ENCODE measurements at regions not wholly inside any gene's neighbourhood (a gene's known extent, or its start where the extent isn't known, plus 50 kb on each side); places are given as distances from the start of the nearest gene placed in this dataset.

DNA sequence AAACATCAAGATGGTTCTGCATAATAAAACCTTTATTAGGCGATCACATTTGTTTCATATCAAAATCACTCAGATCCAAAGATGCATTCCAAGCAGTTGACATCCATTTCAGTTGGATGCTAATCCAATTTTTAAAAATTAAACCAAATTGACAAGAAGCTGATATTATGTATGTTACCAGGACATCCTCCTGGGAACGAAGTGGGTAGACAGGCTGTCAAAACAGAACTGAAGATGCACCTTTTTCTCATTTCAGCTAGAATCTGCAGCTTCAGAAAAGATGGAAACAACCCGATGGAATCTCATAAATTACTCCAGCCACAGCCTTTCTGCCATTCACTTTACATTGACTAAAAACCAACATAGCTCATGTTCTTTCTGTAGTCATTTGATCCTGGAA, 268.4 kb downstream of the PLPP3 start:
- H3K9me3 ChIP-seq (ENCODE audit: insufficient read depth, low read depth) = peaks cover 4% of the 10 kb centered on the region; the same call in 1 of the 2 replicates
- no peak overlapping the region for H2AFZ ChIP-seq
- ChIA-PET CTCF (no interaction called here), POLR2A (ENCODE audit: unreplicated experiment) (no interaction called here)
- intact Hi-C loops (cut with micrococcal nuclease; ENCODE audit: unreplicated experiment) = no loop called here
- no TSS peak for BruUV-seq (replicated peaks)
- no peak for DNase-seq
- no peaks in the 10 kb centered on the region; the same call in 1 of the 2 replicates for H3K9me2 ChIP-seq (ENCODE audit: insufficient read depth)
- no peaks in the 10 kb centered on the region for H3K79me2 ChIP-seq (ENCODE audit: low read depth)
- H3K4me3 ChIP-seq = no peak overlapping the region
- H3K27me3 ChIP-seq (ENCODE audit: insufficient read depth, low read depth) = no peaks in the 10 kb centered on the region
- H3K4me2 ChIP-seq = no peak overlapping the region
- TF ChIP-seq EZH2 (IDR thresholded peaks at IDR 0.05; ENCODE audit: low read depth) = no peak
- TF ChIP-seq, protein P1, sequence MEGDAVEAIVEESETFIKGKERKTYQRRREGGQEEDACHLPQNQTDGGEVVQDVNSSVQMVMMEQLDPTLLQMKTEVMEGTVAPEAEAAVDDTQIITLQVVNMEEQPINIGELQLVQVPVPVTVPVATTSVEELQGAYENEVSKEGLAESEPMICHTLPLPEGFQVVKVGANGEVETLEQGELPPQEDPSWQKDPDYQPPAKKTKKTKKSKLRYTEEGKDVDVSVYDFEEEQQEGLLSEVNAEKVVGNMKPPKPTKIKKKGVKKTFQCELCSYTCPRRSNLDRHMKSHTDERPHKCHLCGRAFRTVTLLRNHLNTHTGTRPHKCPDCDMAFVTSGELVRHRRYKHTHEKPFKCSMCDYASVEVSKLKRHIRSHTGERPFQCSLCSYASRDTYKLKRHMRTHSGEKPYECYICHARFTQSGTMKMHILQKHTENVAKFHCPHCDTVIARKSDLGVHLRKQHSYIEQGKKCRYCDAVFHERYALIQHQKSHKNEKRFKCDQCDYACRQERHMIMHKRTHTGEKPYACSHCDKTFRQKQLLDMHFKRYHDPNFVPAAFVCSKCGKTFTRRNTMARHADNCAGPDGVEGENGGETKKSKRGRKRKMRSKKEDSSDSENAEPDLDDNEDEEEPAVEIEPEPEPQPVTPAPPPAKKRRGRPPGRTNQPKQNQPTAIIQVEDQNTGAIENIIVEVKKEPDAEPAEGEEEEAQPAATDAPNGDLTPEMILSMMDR (conservative IDR thresholded peaks at IDR 0.05) = no peak
- H4K20me1 ChIP-seq (ENCODE audit: insufficient read depth) = no peaks in the 10 kb centered on the region
- no peaks in the 10 kb centered on the region for H3K4me1 ChIP-seq (replicated peaks; ENCODE audit: insufficient read depth)
- H3K27ac ChIP-seq = no peak overlapping the region
- no peaks in the 10 kb centered on the region for H3F3A ChIP-seq (ENCODE audit: insufficient read depth, low read depth)
- H3K36me3 ChIP-seq (ENCODE audit: low read depth) = no peaks in the 10 kb centered on the region; the same call in 1 of the 2 replicates

DNA sequence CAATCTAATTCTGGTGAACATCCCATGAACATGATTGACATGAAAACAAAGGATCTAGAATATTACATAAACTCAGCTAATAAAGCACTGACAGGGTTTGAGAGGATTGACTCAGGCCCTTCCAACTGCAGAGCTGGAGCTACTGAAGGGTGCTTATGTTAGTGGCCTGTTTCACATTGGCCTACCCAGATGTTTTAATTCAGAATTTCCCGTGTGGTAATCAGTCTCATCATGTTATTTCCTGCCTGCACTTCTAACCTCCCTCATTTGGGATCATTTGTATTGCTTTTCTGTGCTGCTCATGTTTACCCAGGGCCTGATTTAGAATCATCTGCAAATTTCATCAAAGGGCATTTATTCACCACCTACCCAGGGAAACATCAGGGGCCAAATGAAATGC, 270.3 kb downstream of the PLPP3 start:
- Histone ChIP-seq H3K4me1 (replicated peaks; ENCODE audit: insufficient read depth) (no peaks in the 10 kb centered on the region), H3K27me3 (ENCODE audit: insufficient read depth, low read depth) (no peaks in the 10 kb centered on the region), H3F3A (ENCODE audit: insufficient read depth, low read depth) (no peaks in the 10 kb centered on the region), H3K36me3 (ENCODE audit: low read depth) (no peaks in the 10 kb centered on the region; the same call in 1 of the 2 replicates), H2AFZ (no peak overlapping the region), H3K79me2 (ENCODE audit: low read depth) (no peaks in the 10 kb centered on the region), H3K4me3 (no peak overlapping the region), H4K20me1 (ENCODE audit: insufficient read depth) (no peaks in the 10 kb centered on the region), H3K4me2 (no peak overlapping the region), H3K9me2 (ENCODE audit: insufficient read depth) (no peaks in the 10 kb centered on the region), H3K9me3 (ENCODE audit: insufficient read depth, low read depth) (peaks cover 4% of the 10 kb centered on the region; the same call in 1 of the 2 replicates), H3K27ac (no peak overlapping the region)
- DNase-seq = no peak
- POLR2A ChIA-PET (ENCODE audit: unreplicated experiment) = no interaction called here
- CTCF ChIA-PET = no interaction called here
- TF ChIP-seq, protein P1 (conservative IDR thresholded peaks at IDR 0.05) = no peak
- TF ChIP-seq EZH2 (IDR thresholded peaks at IDR 0.05; ENCODE audit: low read depth) = no peak
- no TSS peak for BruUV-seq (replicated peaks)
- intact Hi-C loops (cut with micrococcal nuclease; ENCODE audit: unreplicated experiment) = no loop called here

DNA sequence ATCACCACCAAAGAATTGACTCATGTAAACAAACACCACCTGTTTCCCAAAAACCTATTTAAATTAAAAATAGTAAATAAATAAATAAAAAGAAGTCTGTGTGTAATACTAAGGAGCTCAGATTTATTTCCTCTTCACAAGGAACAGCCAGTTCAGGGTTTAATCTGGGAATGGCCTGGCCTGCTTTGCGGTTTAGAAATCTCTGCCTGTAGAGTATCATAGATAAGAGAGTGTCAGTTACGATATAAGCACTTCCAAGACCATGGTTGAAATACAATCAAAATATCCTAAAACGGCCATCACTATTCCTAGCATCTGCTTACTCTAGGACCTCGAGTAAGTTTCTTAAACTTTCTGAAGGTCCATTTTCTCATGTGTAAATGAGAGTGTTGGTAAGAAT, 274.4 kb downstream of the PLPP3 start:
- no peaks in the 10 kb centered on the region for H4K20me1 ChIP-seq (ENCODE audit: insufficient read depth)
- no peaks in the 10 kb centered on the region for H3K79me2 ChIP-seq (ENCODE audit: low read depth)
- no peak for DNase-seq
- H3K27ac ChIP-seq = no peak overlapping the region
- no peak overlapping the region for H2AFZ ChIP-seq
- intact Hi-C loops (cut with micrococcal nuclease; ENCODE audit: unreplicated experiment) = loop anchor here (1.0 kb wide), 1 partner anchor 17 kb away; no protein-coding TSS in a partner anchor
- ChIA-PET CTCF (no interaction called here), POLR2A (ENCODE audit: unreplicated experiment) (interaction anchor here (0.6 kb wide), 1 partner anchor 31 kb away, joined by 14 read pairs; no protein-coding TSS in a partner anchor)
- no peak overlapping the region for H3K4me2 ChIP-seq
- H3K4me1 ChIP-seq (replicated peaks; ENCODE audit: insufficient read depth) = peaks cover 9% of the 10 kb centered on the region; the same call in 1 of the 2 replicates
- peaks cover 4% of the 10 kb centered on the region; the same call in 1 of the 2 replicates for H3K9me3 ChIP-seq (ENCODE audit: insufficient read depth, low read depth)
- no peaks in the 10 kb centered on the region for H3K27me3 ChIP-seq (ENCODE audit: insufficient read depth, low read depth)
- no peak for TF ChIP-seq EZH2 (IDR thresholded peaks at IDR 0.05; ENCODE audit: low read depth)
- no peak overlapping the region for H3K4me3 ChIP-seq
- BruUV-seq (replicated peaks) = no TSS peak
- H3K9me2 ChIP-seq (ENCODE audit: insufficient read depth) = no peaks in the 10 kb centered on the region
- no peaks in the 10 kb centered on the region for H3F3A ChIP-seq (ENCODE audit: insufficient read depth, low read depth)
- H3K36me3 ChIP-seq (ENCODE audit: low read depth) = no peaks in the 10 kb centered on the region

DNA sequence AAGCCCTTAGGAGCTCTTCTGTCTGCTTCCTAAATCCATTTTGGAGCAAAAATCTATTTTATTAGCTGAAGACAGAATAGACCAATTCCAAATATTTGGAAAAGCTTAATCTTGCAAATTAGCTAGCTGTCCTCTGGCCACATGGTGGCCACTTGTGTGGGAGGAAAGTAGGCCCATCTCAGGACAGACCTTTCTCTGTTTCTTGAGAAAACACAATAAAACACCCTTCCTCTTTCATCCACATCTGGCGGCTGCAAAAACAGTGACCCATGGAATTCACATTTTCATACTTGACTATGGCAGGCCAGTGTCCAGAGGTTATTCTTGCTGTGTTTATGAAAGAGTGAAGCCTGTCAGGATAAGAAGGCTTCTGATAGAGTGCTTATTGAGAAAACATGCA, 275.6 kb downstream of the PLPP3 start:
- no TSS peak for BruUV-seq (replicated peaks)
- CTCF ChIA-PET = no interaction called here
- POLR2A ChIA-PET (ENCODE audit: unreplicated experiment) = no interaction called here
- Histone ChIP-seq H3F3A (ENCODE audit: insufficient read depth, low read depth) (no peaks in the 10 kb centered on the region), H3K79me2 (ENCODE audit: low read depth) (no peaks in the 10 kb centered on the region), H3K9me2 (ENCODE audit: insufficient read depth) (no peaks in the 10 kb centered on the region), H4K20me1 (ENCODE audit: insufficient read depth) (no peaks in the 10 kb centered on the region), H3K4me3 (no peak overlapping the region), H3K4me1 (replicated peaks; ENCODE audit: insufficient read depth) (peaks cover 9% of the 10 kb centered on the region; the same call in 1 of the 2 replicates), H3K36me3 (ENCODE audit: low read depth) (no peaks in the 10 kb centered on the region), H2AFZ (no peak overlapping the region), H3K4me2 (no peak overlapping the region), H3K27me3 (ENCODE audit: insufficient read depth, low read depth) (no peaks in the 10 kb centered on the region), H3K27ac (no peak overlapping the region), H3K9me3 (ENCODE audit: insufficient read depth, low read depth) (peaks cover 4% of the 10 kb centered on the region; the same call in 1 of the 2 replicates)
- intact Hi-C loops (cut with micrococcal nuclease; ENCODE audit: unreplicated experiment) = loop anchor here (1.0 kb wide), 1 partner anchor 18 kb away; no protein-coding TSS in a partner anchor
- no peak for DNase-seq
- no peak for TF ChIP-seq EZH2 (IDR thresholded peaks at IDR 0.05; ENCODE audit: low read depth)
- TF ChIP-seq, protein P1 (conservative IDR thresholded peaks at IDR 0.05) = no peak
